ENCODE measurements at regions not wholly inside any gene's neighbourhood (a gene's known extent, or its start where the extent isn't known, plus 50 kb on each side); places are given as distances from the start of the nearest gene placed in this dataset.
"Not testable (repeated sequence)": the region's sequence is repeated elsewhere in the genome, so short reads cannot be mapped to it uniquely, and the experiment has no call there.

DNA sequence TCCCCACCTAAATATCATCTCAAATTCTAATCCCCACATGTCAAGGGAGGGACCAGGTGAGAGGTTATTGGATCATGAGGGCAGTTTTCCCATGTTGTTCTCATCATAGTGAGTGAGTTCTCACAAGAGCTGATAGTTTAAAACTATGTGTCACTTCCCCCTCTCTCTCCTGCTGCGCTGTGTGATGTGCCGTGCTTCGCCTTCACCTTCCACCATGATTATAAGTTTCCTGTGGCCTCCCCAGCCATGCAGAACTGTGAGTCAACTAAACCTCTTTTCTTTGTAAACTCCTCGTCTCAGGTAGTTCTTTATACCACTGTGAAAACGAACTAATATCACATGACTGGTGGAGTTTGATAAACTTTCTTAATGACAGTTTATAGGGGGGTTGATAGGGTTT, 839.5 kb downstream of the TMEM121 start:
- TF ChIP-seq, protein P1, sequence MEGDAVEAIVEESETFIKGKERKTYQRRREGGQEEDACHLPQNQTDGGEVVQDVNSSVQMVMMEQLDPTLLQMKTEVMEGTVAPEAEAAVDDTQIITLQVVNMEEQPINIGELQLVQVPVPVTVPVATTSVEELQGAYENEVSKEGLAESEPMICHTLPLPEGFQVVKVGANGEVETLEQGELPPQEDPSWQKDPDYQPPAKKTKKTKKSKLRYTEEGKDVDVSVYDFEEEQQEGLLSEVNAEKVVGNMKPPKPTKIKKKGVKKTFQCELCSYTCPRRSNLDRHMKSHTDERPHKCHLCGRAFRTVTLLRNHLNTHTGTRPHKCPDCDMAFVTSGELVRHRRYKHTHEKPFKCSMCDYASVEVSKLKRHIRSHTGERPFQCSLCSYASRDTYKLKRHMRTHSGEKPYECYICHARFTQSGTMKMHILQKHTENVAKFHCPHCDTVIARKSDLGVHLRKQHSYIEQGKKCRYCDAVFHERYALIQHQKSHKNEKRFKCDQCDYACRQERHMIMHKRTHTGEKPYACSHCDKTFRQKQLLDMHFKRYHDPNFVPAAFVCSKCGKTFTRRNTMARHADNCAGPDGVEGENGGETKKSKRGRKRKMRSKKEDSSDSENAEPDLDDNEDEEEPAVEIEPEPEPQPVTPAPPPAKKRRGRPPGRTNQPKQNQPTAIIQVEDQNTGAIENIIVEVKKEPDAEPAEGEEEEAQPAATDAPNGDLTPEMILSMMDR (IDR thresholded peaks at IDR 0.05; ENCODE audit: insufficient read depth, low read length), result not testable (repeated sequence)
- TF ChIP-seq POLR2AphosphoS5, GABPA (IDR thresholded peaks at IDR 0.05; ENCODE audit: low read depth): not testable (repeated sequence)
